Stomach smooth muscle (tissue), 2 donors: ENCODE measurements at regions not wholly inside any gene's neighbourhood (a gene's known extent, or its start where the extent isn't known, plus 50 kb on each side); places are given as distances from the start of the nearest gene placed in this dataset.

Experiments
- H3K27ac ChIP-seq: one replicate; pipeline ENCODE4 v1.7.0; 2013; ENCODE audit warnings: mild to moderate bottlenecking, low read length, inconsistent platforms
- H3K27me3 ChIP-seq, 2 donors: one replicate each; pipeline ENCODE4 v1.7.0; 2013; ENCODE audit warnings: low read length in 2 of 2; ENCODE audit not compliant: insufficient read depth in 2 of 2, control insufficient read depth in 1 of 2
- H3K36me3 ChIP-seq, 2 donors: one replicate each; pipeline ENCODE4 v1.7.0; 2013; ENCODE audit warnings: low read length in 2 of 2; ENCODE audit not compliant: control insufficient read depth in 2 of 2, insufficient read depth in 2 of 2
- H3K4me1 ChIP-seq: one replicate; pipeline ENCODE4 v1.7.0; 2013; ENCODE audit warnings: low read length; ENCODE audit not compliant: control insufficient read depth, insufficient read depth
- H3K4me3 ChIP-seq, 2 donors: one replicate each; pipeline ENCODE4 v1.7.0; 2013; ENCODE audit warnings: low read length in 2 of 2
- H3K9ac ChIP-seq, 2 donors: one replicate each; pipeline ENCODE4 v1.7.0; 2013; ENCODE audit warnings: low read length in 2 of 2, mild to moderate bottlenecking in 1 of 2
- H3K9me3 ChIP-seq, 2 donors: one replicate each; pipeline ENCODE4 v1.7.0; 2013; ENCODE audit warnings: low read length in 2 of 2; ENCODE audit not compliant: control insufficient read depth in 2 of 2
- donor health status: healthy.
- donor health status: Pancreatic carcinoma.

DNA sequence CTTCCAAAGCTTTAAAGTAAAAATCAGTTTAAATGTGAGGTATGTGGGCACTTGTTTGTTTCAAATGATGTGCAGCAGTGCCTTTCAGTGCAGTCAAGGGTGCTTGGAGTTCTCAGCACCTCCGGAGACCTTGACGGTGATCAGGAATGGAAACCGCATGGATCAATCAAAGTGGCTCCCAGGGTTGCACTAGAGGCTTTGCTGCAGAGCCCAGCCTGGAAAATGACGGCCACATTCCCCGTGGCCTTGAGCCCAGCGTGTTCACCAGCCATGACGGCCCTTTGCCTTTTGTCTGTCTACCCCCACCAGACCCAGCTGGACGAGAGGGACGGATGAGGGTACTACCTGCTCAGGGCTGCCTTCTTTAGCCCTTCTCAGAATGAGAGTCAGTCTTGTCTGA, 320.0 kb downstream of the TEX29 start:
- Histone ChIP-seq H3K27ac (no peak overlapping the region), H3K27me3 (peaks cover 0 to 3% of the 10 kb centered on the region in 2 donors), H3K36me3 (no peaks in the 10 kb centered on the region), H3K9ac (no peak overlapping the region), H3K9me3 (no peaks in the 10 kb centered on the region), H3K4me3 (no peak overlapping the region), H3K4me1 (no peaks in the 10 kb centered on the region)

DNA sequence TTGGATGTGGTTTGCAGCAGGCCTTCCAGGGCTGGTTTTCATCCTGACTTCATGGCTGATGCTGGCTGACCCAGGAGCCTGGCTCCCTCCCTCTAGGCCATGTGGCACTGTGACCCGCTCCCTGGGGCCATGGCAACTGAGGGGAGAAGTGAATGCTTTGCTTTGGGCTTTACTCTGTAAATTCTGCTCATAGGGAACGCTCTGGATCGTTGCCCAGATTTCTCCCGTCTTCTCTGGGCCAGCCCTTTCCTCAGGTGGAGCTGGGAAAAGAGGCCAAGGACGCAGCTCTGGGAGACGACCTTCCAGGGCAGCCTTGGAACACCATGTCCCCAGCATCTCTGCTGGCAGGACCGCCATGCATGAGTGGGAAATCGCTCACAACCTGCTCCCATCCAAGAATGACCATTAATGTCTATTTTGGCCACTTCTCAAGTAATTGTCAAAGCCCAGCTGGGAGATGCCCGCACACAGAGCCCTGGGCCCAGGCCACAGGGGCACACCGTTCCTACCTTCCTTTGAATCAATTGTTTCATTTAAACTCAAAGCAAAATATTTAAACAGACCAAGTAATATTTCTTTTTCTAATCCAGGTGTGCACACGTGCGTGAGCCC, 321.8 kb downstream of the TEX29 start:
- H3K4me3 ChIP-seq = no peak overlapping the region
- no peaks in the 10 kb centered on the region for H3K36me3 ChIP-seq
- no peaks in the 10 kb centered on the region for H3K9me3 ChIP-seq
- peaks cover 0 to 3% of the 10 kb centered on the region in 2 donors for H3K27me3 ChIP-seq
- no peak overlapping the region for H3K9ac ChIP-seq
- H3K4me1 ChIP-seq = no peaks in the 10 kb centered on the region
- H3K27ac ChIP-seq = no peak overlapping the region

DNA sequence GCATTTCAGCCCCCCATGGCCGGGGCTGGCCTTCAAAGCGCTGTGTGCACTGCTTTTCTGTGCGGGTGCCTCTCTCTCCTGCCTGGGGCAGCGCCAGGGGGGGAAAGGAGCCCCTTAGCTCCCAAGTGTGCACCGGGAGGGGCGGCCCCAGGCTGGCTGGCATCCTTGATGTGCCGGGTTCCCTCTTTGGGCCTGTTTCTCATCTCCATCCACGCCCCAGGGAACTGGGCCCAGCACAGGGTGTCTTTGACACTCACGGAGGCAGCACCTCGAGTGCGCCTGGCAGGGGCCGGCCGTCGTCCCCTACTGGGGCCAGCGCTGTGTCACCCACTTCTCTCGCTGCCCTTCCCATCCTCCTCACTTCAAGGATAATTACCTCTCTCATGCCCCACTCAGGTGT, 324.3 kb downstream of the TEX29 start:
- no peak overlapping the region for H3K4me3 ChIP-seq
- H3K36me3 ChIP-seq = no peaks in the 10 kb centered on the region

DNA sequence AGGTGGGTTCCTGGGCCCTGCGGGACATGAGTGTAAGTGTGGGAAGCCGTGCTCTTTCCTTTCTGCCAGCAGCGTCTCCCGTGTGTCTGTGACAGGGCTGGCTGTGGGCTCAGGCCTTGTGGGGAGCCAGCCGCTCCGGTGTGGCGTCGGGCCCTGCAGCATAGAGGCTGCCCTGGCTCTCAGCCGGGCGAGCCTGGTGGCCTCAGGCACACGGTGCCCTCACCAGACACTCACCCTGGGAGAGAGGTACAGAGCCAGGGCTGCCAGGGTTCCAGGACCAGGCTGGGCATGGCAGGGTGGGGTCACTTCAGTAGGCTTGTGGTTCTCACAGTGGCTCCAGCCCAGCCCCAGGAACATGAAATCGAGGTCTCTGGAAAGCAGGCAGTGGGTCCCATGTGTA, 324.8 kb downstream of the TEX29 start:
- Histone ChIP-seq H3K36me3 (no peaks in the 10 kb centered on the region), H3K4me3 (no peak overlapping the region), H3K27me3 (peaks cover 2% of the 10 kb centered on the region in 2 donors), H3K4me1 (no peaks in the 10 kb centered on the region), H3K9me3 (no peaks in the 10 kb centered on the region), H3K9ac (no peak overlapping the region), H3K27ac (no peak overlapping the region)

More for the DNA sequence above, 324.3 kb downstream of the TEX29 start:
- Histone ChIP-seq H3K27me3 (peaks cover 0 to 2% of the 10 kb centered on the region in 2 donors), H3K9ac (no peak overlapping the region), H3K9me3 (no peaks in the 10 kb centered on the region), H3K27ac (no peak overlapping the region), H3K4me1 (no peaks in the 10 kb centered on the region)

DNA sequence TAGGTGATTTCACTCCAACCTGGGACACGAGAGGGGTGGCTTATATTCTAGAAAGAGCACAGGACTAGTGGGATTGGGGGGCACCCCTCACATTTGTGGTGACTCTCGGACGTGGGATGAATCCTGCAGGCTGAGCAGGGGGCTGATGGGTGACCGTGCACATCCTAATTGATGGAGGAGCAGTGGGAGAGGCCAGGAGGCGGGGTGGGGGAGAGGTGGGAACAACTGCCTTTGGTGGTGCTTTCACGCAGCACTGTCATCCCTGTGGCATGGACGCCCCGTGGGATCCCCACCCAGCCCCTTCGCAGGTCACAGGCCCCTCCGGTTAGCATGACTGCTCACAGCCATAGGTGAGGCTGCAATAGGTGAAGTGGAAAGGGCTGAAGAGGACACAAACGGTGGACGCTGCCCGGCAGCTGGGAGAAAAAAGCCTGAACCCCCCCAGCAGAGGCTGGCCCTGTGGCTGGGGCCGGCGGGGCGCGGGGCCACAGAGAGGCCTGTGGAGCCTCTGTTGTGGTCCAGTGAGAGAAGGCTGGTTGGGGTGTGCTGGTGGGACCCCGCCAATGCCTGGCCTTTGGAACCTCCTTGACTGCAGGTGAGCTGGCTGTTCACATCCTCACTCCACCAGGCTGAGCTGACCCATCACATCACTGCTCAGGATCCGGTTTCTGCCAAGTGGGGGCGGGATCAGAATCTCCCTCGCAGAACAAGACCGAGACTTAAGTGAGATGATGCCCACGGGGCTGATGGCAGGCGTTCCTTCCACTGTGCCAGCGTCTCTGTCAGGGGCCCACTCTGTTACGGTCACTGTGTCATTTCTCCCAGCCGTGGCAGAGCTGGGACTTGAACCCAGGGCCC, 325.4 kb downstream of the TEX29 start:
- no peak overlapping the region for H3K4me3 ChIP-seq
- H3K36me3 ChIP-seq = no peaks in the 10 kb centered on the region
- H3K4me1 ChIP-seq = no peaks in the 10 kb centered on the region
- no peak overlapping the region for H3K9ac ChIP-seq
- H3K9me3 ChIP-seq = no peaks in the 10 kb centered on the region
- H3K27ac ChIP-seq = no peak overlapping the region
- H3K27me3 ChIP-seq = peaks cover 2 to 6% of the 10 kb centered on the region in 2 donors

DNA sequence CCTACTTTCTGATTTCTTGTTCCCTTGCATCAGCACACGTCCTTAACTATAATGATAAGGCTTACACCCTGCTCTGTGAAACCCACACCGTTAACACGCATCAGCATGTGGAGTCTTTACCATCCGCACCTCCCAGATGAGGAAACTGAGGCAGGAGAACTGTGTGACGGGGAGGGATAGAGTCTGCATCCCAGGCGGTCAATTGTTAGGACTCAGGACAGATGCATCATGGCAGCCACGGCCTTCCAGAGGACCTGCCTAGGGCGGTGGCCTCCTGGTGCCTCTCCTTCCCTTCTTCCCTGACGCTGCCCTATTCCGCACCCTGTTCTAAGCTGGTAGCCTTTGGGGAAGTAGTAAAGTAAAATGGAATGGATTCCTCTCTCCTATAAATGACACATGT, 326.0 kb downstream of the TEX29 start:
- Histone ChIP-seq H3K9ac (no peak overlapping the region), H3K4me1 (no peaks in the 10 kb centered on the region), H3K27ac (no peak overlapping the region), H3K27me3 (peaks cover 2 to 11% of the 10 kb centered on the region in 2 donors), H3K36me3 (no peaks in the 10 kb centered on the region), H3K9me3 (no peaks in the 10 kb centered on the region), H3K4me3 (no peak overlapping the region)

DNA sequence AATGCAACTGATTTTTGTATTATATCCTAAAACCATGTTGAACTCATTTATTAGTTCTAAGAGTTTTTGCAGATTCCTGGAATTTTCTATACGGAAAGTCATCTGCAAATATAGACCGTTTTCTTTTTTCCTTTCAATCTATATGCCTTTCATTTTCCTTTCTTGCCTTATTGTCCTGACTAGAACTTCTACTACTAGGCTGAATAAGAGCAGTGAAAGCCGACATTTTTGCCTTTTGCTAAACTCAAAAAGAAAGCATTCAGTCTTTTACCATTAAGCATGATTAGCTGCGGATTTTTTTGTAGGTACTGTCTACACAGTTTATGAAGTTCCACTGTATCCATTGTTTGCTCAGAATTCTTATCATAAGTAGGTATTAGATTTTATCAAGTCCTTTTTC, 328.4 kb downstream of the TEX29 start:
- Histone ChIP-seq H3K4me1 (no peaks in the 10 kb centered on the region), H3K36me3 (no peaks in the 10 kb centered on the region), H3K27ac (no peak overlapping the region), H3K4me3 (no peak overlapping the region), H3K9me3 (no peaks in the 10 kb centered on the region), H3K9ac (no peak overlapping the region), H3K27me3 (peaks cover 4 to 15% of the 10 kb centered on the region in 2 donors)

DNA sequence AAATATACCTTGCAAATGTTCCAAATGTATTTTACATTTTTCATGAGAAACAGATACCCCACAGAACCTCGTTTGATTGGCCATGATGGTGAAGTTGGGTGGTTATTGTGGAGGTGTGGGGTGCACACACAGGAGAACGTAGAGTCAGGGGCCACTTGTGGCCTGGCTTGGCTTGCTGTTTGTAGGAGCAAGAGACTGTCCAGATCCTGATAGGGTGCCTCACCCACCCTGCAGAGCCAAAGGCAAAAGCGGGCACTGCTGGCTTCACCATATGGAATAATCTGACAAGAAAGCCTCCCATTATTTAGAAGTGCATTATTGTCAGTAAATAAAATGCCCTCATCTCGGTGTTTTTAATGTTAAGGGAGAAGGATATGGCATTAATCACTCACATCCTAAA, 330.2 kb downstream of the TEX29 start:
- H3K4me3 ChIP-seq = no peak overlapping the region
- no peak overlapping the region for H3K27ac ChIP-seq
- H3K9me3 ChIP-seq = no peaks in the 10 kb centered on the region
- H3K27me3 ChIP-seq = peaks cover 4 to 15% of the 10 kb centered on the region in 2 donors
- no peaks in the 10 kb centered on the region for H3K4me1 ChIP-seq
- no peaks in the 10 kb centered on the region for H3K36me3 ChIP-seq
- no peak overlapping the region for H3K9ac ChIP-seq

DNA sequence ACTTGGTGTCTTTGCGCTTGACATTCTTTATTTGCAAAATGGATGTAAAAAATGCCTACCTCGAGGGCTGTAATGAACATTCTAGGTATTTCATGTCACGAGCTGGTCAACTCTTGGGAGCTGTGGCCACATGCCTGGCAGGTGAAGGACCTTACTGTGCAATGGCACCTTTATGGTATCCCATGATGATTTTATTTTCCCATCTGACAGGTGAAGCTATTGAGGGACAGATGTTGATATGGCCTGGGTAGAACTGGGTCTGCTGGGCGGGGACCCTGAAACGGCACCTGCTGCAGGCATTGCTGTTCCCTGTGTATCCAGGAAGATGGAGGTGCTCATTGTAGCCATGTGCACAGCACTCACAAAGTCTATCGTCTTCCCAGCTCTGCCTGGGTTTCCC, 332.2 kb downstream of the TEX29 start:
- peaks cover 4 to 15% of the 10 kb centered on the region in 2 donors for H3K27me3 ChIP-seq

DNA sequence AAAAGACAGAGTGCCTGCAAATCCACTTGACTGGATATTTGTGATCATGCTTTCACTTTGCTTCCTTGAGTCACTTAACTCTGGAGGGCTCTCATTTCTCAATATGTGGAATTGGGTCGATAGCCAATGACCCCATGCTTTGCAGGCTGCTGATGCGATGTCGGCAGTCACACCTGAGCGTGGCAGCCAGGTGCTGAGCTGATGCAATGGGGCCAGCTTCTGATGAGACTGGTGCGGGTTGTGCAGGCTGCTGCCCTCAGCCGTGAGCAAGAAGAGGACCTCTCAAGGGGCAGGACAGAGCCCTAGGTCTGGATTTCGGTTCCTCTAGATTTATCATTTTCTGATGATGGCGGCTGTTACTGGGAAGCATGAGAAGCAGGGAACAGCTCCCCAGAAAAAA, 334.1 kb downstream of the TEX29 start:
- Histone ChIP-seq H3K4me3 (no peak overlapping the region), H3K9ac (no peak overlapping the region), H3K27ac (no peak overlapping the region), H3K9me3 (no peaks in the 10 kb centered on the region), H3K36me3 (no peaks in the 10 kb centered on the region), H3K27me3 (peaks cover 4 to 15% of the 10 kb centered on the region in 2 donors), H3K4me1 (no peaks in the 10 kb centered on the region)

More for the DNA sequence above, 332.2 kb downstream of the TEX29 start:
- H3K4me3 ChIP-seq = no peak overlapping the region
- no peak overlapping the region for H3K27ac ChIP-seq
- no peaks in the 10 kb centered on the region for H3K4me1 ChIP-seq
- H3K9ac ChIP-seq = no peak overlapping the region
- no peaks in the 10 kb centered on the region for H3K36me3 ChIP-seq
- no peaks in the 10 kb centered on the region for H3K9me3 ChIP-seq

DNA sequence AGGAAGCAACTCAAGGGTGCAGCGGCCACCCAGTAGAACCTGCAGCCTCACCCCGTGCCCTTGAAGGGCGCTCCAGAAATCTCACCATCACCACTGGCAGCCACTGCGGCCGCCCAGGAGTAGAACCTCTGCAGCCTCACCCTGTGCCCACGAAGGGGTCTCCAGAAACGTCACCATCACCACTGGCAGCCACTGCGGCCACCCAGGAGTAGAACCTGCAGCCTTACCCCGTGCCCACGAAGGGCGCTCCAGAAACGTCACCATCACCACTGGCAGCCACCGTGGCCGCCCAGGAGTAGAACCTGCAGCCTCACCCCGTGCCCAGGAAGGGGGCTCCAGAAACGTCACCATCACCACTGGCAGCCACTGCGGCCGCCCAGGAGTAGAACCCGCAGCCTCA, 336.0 kb downstream of the TEX29 start:
- no peak overlapping the region for H3K9ac ChIP-seq
- no peaks in the 10 kb centered on the region for H3K4me1 ChIP-seq
- H3K27ac ChIP-seq = no peak overlapping the region
- no peaks in the 10 kb centered on the region for H3K36me3 ChIP-seq
- peaks cover 5 to 8% of the 10 kb centered on the region in 2 donors for H3K27me3 ChIP-seq
- H3K9me3 ChIP-seq = no peaks in the 10 kb centered on the region
- no peak overlapping the region for H3K4me3 ChIP-seq
